Osteocyte (in vitro differentiated cells): ENCODE measurements at regions not wholly inside any gene's neighbourhood (a gene's known extent, or its start where the extent isn't known, plus 50 kb on each side); places are given as distances from the start of the nearest gene placed in this dataset.

Source experiments
- DNase-seq: peaks from one replicate; pipeline ENCODE4 v3.0.0; 2021; ENCODE audit warnings: mixed read lengths; ENCODE audit not compliant: unreplicated experiment; ENCODE audit errors: extremely low spot score
- H3K27ac Mint-ChIP-seq: one replicate; pipeline ENCODE4 v1.8.0; 2021; ENCODE audit warnings: mild to moderate bottlenecking, mixed read lengths; ENCODE audit not compliant: unreplicated experiment
- H3K27me3 Mint-ChIP-seq: one replicate; pipeline ENCODE4 v1.8.0; 2021; ENCODE audit warnings: mixed read lengths; ENCODE audit not compliant: unreplicated experiment
- H3K36me3 Mint-ChIP-seq: one replicate; pipeline ENCODE4 v1.8.0; 2021; ENCODE audit warnings: mixed read lengths; ENCODE audit not compliant: unreplicated experiment
- H3K4me1 Mint-ChIP-seq: one replicate; pipeline ENCODE4 v1.8.0; 2021; ENCODE audit warnings: mixed read lengths; ENCODE audit not compliant: unreplicated experiment
- H3K4me3 Mint-ChIP-seq: one replicate; pipeline ENCODE4 v1.8.0; 2021; ENCODE audit warnings: mild to moderate bottlenecking, moderate library complexity, mixed read lengths; ENCODE audit not compliant: unreplicated experiment
- H3K9me3 Mint-ChIP-seq: one replicate; pipeline ENCODE4 v1.8.0; 2021; ENCODE audit warnings: mixed read lengths; ENCODE audit not compliant: unreplicated experiment
- CTCF ChIP-seq: fragments of 200-600 bp; sonication (generic); IDR thresholded peaks from 2 replicates; pipeline ENCODE4 v1.5.0; 2021; ENCODE audit warnings: antibody characterized with exemption, mild to moderate bottlenecking, moderate library complexity

- Mint-ChIP-seq H3K27ac (peak overlapping the region; percentile 91), H3K4me1 (peaks cover 12% of the 10 kb centered on the region), H3K36me3 (no peaks in the 10 kb centered on the region), H3K4me3 (peak overlapping the region; percentile 93), H3K27me3 (peaks cover 19% of the 10 kb centered on the region), H3K9me3 (no peaks in the 10 kb centered on the region)
- peak; percentile 95 for DNase-seq
- TF ChIP-seq CTCF, result peak; percentile 22
These were observed 98.0 kb downstream of the INSIG2 start for GRCh38 chr2:118186110-118186857.

- peaks cover 16% of the 10 kb centered on the region for H3K27me3 Mint-ChIP-seq
- peak overlapping the region; percentile 93 for H3K4me3 Mint-ChIP-seq
- H3K4me1 Mint-ChIP-seq, result peaks cover 12% of the 10 kb centered on the region
- TF ChIP-seq CTCF, result no peak
- no peaks in the 10 kb centered on the region for H3K9me3 Mint-ChIP-seq
- H3K36me3 Mint-ChIP-seq, result no peaks in the 10 kb centered on the region
- DNase-seq, result no peak
- H3K27ac Mint-ChIP-seq, result peak overlapping the region; percentile 91
These were observed 97.2 kb downstream of the INSIG2 start for GRCh38 chr2:118185210-118186109.

- Mint-ChIP-seq H3K27me3 (peaks cover 18% of the 10 kb centered on the region), H3K27ac (no peak overlapping the region)
- TF ChIP-seq CTCF, result no peak
These were observed 95.1 kb downstream of the INSIG2 start for GRCh38 chr2:118183381-118183780.

GRCh38 chr2:118179445-118179844 lies 91.2 kb downstream of the INSIG2 start:
- Mint-ChIP-seq H3K36me3 (no peaks in the 10 kb centered on the region), H3K27ac (no peak overlapping the region), H3K4me1 (no peaks in the 10 kb centered on the region), H3K4me3 (no peak overlapping the region), H3K27me3 (peaks cover 24% of the 10 kb centered on the region), H3K9me3 (no peaks in the 10 kb centered on the region)
- no peak for DNase-seq
- no peak for TF ChIP-seq CTCF

More at GRCh38 chr2:118183381-118183780, 95.1 kb downstream of the INSIG2 start:
- Mint-ChIP-seq H3K9me3 (no peaks in the 10 kb centered on the region), H3K4me3 (no peak overlapping the region), H3K36me3 (no peaks in the 10 kb centered on the region), H3K4me1 (peaks cover 12% of the 10 kb centered on the region)
- DNase-seq, result no peak

GRCh38 chr2:118177884-118178283 lies 89.6 kb downstream of the INSIG2 start:
- Mint-ChIP-seq H3K27ac (no peak overlapping the region), H3K9me3 (no peaks in the 10 kb centered on the region), H3K27me3 (peaks cover 21% of the 10 kb centered on the region), H3K4me3 (no peak overlapping the region), H3K36me3 (no peaks in the 10 kb centered on the region), H3K4me1 (no peaks in the 10 kb centered on the region)
- DNase-seq, result no peak
- TF ChIP-seq CTCF, result no peak
